ENCODE measurements at regions not wholly inside any gene's neighbourhood (a gene's known extent, or its start where the extent isn't known, plus 50 kb on each side); places are given as distances from the start of the nearest gene placed in this dataset.

DNA sequence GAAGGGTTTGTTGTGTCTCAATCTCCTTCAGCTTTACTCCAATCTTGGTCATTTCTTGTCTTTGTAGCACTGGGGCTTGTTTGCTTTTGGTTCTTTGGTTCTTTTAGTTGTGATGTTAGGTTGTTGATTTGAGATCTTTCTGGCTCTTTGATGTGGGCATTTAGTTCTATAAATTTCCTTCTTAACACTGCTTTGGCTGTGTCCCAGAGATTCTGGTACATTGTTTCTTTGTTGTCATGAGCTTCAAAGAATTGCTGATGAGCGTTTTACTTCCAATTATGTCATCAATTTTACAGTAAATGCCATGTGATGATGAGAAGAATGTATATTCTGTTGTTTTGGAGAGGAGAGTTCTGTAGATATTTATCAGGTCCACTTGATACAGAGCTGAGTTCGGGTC lies 353.3 kb downstream of the MAN2A1 start:
- H3K4me1 Mint-ChIP-seq (ENCODE audit: low read depth, unreplicated experiment) = no peaks in the 10 kb centered on the region
- CTCF ChIA-PET = no interaction called here
- TF ChIP-seq, protein P1, sequence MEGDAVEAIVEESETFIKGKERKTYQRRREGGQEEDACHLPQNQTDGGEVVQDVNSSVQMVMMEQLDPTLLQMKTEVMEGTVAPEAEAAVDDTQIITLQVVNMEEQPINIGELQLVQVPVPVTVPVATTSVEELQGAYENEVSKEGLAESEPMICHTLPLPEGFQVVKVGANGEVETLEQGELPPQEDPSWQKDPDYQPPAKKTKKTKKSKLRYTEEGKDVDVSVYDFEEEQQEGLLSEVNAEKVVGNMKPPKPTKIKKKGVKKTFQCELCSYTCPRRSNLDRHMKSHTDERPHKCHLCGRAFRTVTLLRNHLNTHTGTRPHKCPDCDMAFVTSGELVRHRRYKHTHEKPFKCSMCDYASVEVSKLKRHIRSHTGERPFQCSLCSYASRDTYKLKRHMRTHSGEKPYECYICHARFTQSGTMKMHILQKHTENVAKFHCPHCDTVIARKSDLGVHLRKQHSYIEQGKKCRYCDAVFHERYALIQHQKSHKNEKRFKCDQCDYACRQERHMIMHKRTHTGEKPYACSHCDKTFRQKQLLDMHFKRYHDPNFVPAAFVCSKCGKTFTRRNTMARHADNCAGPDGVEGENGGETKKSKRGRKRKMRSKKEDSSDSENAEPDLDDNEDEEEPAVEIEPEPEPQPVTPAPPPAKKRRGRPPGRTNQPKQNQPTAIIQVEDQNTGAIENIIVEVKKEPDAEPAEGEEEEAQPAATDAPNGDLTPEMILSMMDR (IDR thresholded peaks at IDR 0.05; ENCODE audit: insufficient read depth in 1 of 2, low read depth in 1 of 2, low read length in 1 of 2, severe bottlenecking in 1 of 2, unreplicated experiment in 1 of 2) = no peak
- intact Hi-C loops (cut with micrococcal nuclease; ENCODE audit: unreplicated experiment) = loop anchor here (10.0 kb wide), 1 partner anchor 552 kb away; no protein-coding TSS in a partner anchor
- Histone ChIP-seq H3K4me1 (no peaks in the 10 kb centered on the region), H3K36me3 (ENCODE audit: control insufficient read depth, insufficient read depth, low read length) (no peaks in the 10 kb centered on the region), H3K4me3 (ENCODE audit: low read depth, low read length) (no peak overlapping the region), H3K9me3 (peaks cover 2% of the 10 kb centered on the region; the same call in 1 of the 2 replicates), H3K27me3 (replicated peaks; ENCODE audit: control insufficient read depth, insufficient read depth, low read length) (no peaks in the 10 kb centered on the region)
- no peaks in the 10 kb centered on the region for H3K36me3 Mint-ChIP-seq (ENCODE audit: insufficient read depth, unreplicated experiment)
- peaks cover 12% of the 10 kb centered on the region for H3K9me3 Mint-ChIP-seq (ENCODE audit: unreplicated experiment)
- H3K27ac Mint-ChIP-seq (ENCODE audit: unreplicated experiment) = no peak overlapping the region
- H3K27me3 Mint-ChIP-seq (ENCODE audit: insufficient read depth, unreplicated experiment) = no peaks in the 10 kb centered on the region
- POLR2A ChIA-PET = no interaction called here
- BruUV-seq (replicated peaks) = no TSS peak
- H3K4me3 Mint-ChIP-seq (ENCODE audit: unreplicated experiment) = no peak overlapping the region
- no peak for DNase-seq

DNA sequence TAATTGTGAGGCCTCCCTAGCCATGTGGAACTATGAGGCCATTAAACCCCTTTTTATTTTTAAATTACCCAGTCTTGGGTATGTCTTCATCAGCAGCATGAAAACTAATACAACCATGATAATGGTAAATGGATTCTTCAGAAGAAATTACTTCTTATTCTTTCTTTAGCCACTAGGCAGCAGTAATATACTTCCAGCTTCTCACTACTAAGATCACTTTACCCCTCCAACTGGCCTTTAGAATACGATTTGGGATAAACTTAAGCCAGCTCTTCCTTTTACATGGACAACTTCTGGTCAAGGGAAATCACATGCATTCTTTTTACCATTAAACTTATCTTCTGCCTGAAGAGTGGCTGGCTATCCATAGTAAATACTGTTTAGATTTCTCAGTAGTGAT lies 355.4 kb downstream of the MAN2A1 start:
- Mint-ChIP-seq H3K4me3 (ENCODE audit: unreplicated experiment) (no peak overlapping the region), H3K4me1 (ENCODE audit: low read depth, unreplicated experiment) (no peaks in the 10 kb centered on the region), H3K27ac (ENCODE audit: unreplicated experiment) (no peak overlapping the region), H3K27me3 (ENCODE audit: insufficient read depth, unreplicated experiment) (peaks cover 4% of the 10 kb centered on the region), H3K9me3 (ENCODE audit: unreplicated experiment) (peaks cover 12% of the 10 kb centered on the region), H3K36me3 (ENCODE audit: insufficient read depth, unreplicated experiment) (no peaks in the 10 kb centered on the region)
- TF ChIP-seq, protein P1 (IDR thresholded peaks at IDR 0.05; ENCODE audit: insufficient read depth in 1 of 2, low read depth in 1 of 2, low read length in 1 of 2, severe bottlenecking in 1 of 2, unreplicated experiment in 1 of 2) = no peak
- no peaks in the 10 kb centered on the region for H3K36me3 ChIP-seq (ENCODE audit: control insufficient read depth, insufficient read depth, low read length)
- intact Hi-C loops (cut with micrococcal nuclease; ENCODE audit: unreplicated experiment) = loop anchor here (1.0 to 10.0 kb wide), 2 partner anchors 369 to 550 kb away; no protein-coding TSS in a partner anchor
- no peak for DNase-seq
- no peaks in the 10 kb centered on the region for H3K27me3 ChIP-seq (replicated peaks; ENCODE audit: control insufficient read depth, insufficient read depth, low read length)
- H3K9me3 ChIP-seq = peaks cover 2% of the 10 kb centered on the region; the same call in 1 of the 2 replicates
- no peaks in the 10 kb centered on the region for H3K4me1 ChIP-seq
- ChIA-PET CTCF (no interaction called here), POLR2A (no interaction called here)
- BruUV-seq (replicated peaks) = no TSS peak
- H3K4me3 ChIP-seq (ENCODE audit: low read depth, low read length) = no peak overlapping the region

DNA sequence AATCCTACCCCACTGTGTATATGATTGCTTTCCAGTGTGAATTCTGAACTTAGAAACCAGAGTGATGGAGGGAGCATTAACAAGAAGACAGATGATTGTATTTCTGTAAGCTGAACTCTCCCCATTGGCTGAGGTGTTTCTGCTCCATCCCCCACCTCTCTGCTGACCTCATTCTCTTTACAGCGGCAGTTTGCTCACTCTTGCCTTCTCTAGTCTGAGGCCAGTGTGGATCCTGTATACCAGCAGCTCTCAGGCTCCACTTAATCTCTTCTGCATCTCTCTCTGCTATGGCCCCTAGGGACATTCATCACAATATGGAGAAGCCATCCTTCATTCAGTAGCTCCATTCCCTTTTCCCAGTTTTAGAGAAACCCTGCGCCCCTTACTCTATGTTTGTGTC lies 358.8 kb downstream of the MAN2A1 start:
- BruUV-seq (replicated peaks) = no TSS peak
- intact Hi-C loops (cut with micrococcal nuclease; ENCODE audit: unreplicated experiment) = loop anchor here (10.0 kb wide), 1 partner anchor 546 kb away; no protein-coding TSS in a partner anchor
- peaks cover 4% of the 10 kb centered on the region for H3K27me3 Mint-ChIP-seq (ENCODE audit: insufficient read depth, unreplicated experiment)
- no peak overlapping the region for H3K27ac Mint-ChIP-seq (ENCODE audit: unreplicated experiment)
- TF ChIP-seq, protein P1 (IDR thresholded peaks at IDR 0.05; ENCODE audit: insufficient read depth in 1 of 2, low read depth in 1 of 2, low read length in 1 of 2, severe bottlenecking in 1 of 2, unreplicated experiment in 1 of 2) = no peak
- DNase-seq = no peak
- POLR2A ChIA-PET = no interaction called here
- H3K4me1 Mint-ChIP-seq (ENCODE audit: low read depth, unreplicated experiment) = no peaks in the 10 kb centered on the region
- Histone ChIP-seq H3K27me3 (replicated peaks; ENCODE audit: control insufficient read depth, insufficient read depth, low read length) (no peaks in the 10 kb centered on the region), H3K4me3 (ENCODE audit: low read depth, low read length) (no peak overlapping the region), H3K9me3 (no peaks in the 10 kb centered on the region), H3K4me1 (no peaks in the 10 kb centered on the region), H3K36me3 (ENCODE audit: control insufficient read depth, insufficient read depth, low read length) (no peaks in the 10 kb centered on the region)
- H3K36me3 Mint-ChIP-seq (ENCODE audit: insufficient read depth, unreplicated experiment) = no peaks in the 10 kb centered on the region
- CTCF ChIA-PET = interaction anchor here (0.7 kb wide), 1 partner anchor 310 kb away, joined by 5 read pairs; no protein-coding TSS in a partner anchor
- no peak overlapping the region for H3K4me3 Mint-ChIP-seq (ENCODE audit: unreplicated experiment)
- H3K9me3 Mint-ChIP-seq (ENCODE audit: unreplicated experiment) = peaks cover 12% of the 10 kb centered on the region
